ENCODE measurements at regions not wholly inside any gene's neighbourhood (a gene's known extent, or its start where the extent isn't known, plus 50 kb on each side); places are given as distances from the start of the nearest gene placed in this dataset.

GRCh38 chr5:99702565-99702964 is 773.8 kb upstream of the CHD1 start:
- TF ChIP-seq POLR2A (IDR thresholded peaks at IDR 0.05): no peak
- TF ChIP-seq CTCF (IDR thresholded peaks at IDR 0.05): no peak

Measured in esophagus squamous epithelium (tissue), 4 donors.